ENCODE measurements at regions not wholly inside any gene's neighbourhood (a gene's known extent, or its start where the extent isn't known, plus 50 kb on each side); places are given as distances from the start of the nearest gene placed in this dataset.

GRCh38 chr1:38693031-38693430, 166.5 kb downstream of the RRAGC start:
- H3K27ac Mint-ChIP-seq = no peak overlapping the region
- POLR2A ChIA-PET = no interaction called here
- no peaks in the 10 kb centered on the region for H3K4me1 Mint-ChIP-seq
- no peaks in the 10 kb centered on the region for H3K36me3 Mint-ChIP-seq
- DNase-seq = no peak
- ATAC-seq (ENCODE audit: low read depth) = no peak
- H3K4me3 Mint-ChIP-seq = no peak overlapping the region
- H3K27me3 Mint-ChIP-seq = peaks cover 32% of the 10 kb centered on the region
- H3K9me3 Mint-ChIP-seq = no peaks in the 10 kb centered on the region

- H3K9me3 Mint-ChIP-seq = no peaks in the 10 kb centered on the region
- no peaks in the 10 kb centered on the region for H3K36me3 Mint-ChIP-seq
- H3K27me3 Mint-ChIP-seq = peaks cover 38% of the 10 kb centered on the region
- no peak overlapping the region for H3K4me3 Mint-ChIP-seq
- POLR2A ChIA-PET = no interaction called here
- no peak overlapping the region for H3K27ac Mint-ChIP-seq
- DNase-seq = no peak
- no peaks in the 10 kb centered on the region for H3K4me1 Mint-ChIP-seq
- no peak for ATAC-seq (ENCODE audit: low read depth)
Observed at GRCh38 chr1:38690790-38691449, 168.7 kb downstream of the RRAGC start.

GRCh38 chr1:38686927-38687255, 172.7 kb downstream of the RRAGC start:
- no peaks in the 10 kb centered on the region for H3K4me1 Mint-ChIP-seq
- peaks cover 35% of the 10 kb centered on the region for H3K27me3 Mint-ChIP-seq
- DNase-seq (no peak), ATAC-seq (ENCODE audit: low read depth) (no peak)
- no peak overlapping the region for H3K27ac Mint-ChIP-seq
- H3K4me3 Mint-ChIP-seq = no peak overlapping the region
- POLR2A ChIA-PET = no interaction called here
- no peaks in the 10 kb centered on the region for H3K9me3 Mint-ChIP-seq
- H3K36me3 Mint-ChIP-seq = no peaks in the 10 kb centered on the region

GRCh38 chr1:38686167-38686926, 173.2 kb downstream of the RRAGC start:
- H3K4me1 Mint-ChIP-seq = no peaks in the 10 kb centered on the region

GRCh38 chr1:38685388-38685787, 174.2 kb downstream of the RRAGC start:
- H3K27me3 Mint-ChIP-seq = peaks cover 26% of the 10 kb centered on the region
- no peak for DNase-seq
- H3K9me3 Mint-ChIP-seq = no peaks in the 10 kb centered on the region
- ATAC-seq (ENCODE audit: low read depth) = no peak
- no peak overlapping the region for H3K27ac Mint-ChIP-seq
- POLR2A ChIA-PET = interaction anchor here (0.7 kb wide), 1 partner anchor 357 kb away, joined by 5 read pairs; no protein-coding TSS in a partner anchor
- H3K4me1 Mint-ChIP-seq = no peaks in the 10 kb centered on the region
- H3K4me3 Mint-ChIP-seq = no peak overlapping the region
- H3K36me3 Mint-ChIP-seq = no peaks in the 10 kb centered on the region

More at GRCh38 chr1:38686167-38686926, 173.2 kb downstream of the RRAGC start:
- Mint-ChIP-seq H3K27ac (no peak overlapping the region), H3K9me3 (no peaks in the 10 kb centered on the region), H3K36me3 (no peaks in the 10 kb centered on the region), H3K4me3 (no peak overlapping the region), H3K27me3 (peaks cover 32% of the 10 kb centered on the region)
- DNase-seq (no peak), ATAC-seq (ENCODE audit: low read depth) (no peak)
- POLR2A ChIA-PET = interaction anchor here (0.7 kb wide), 1 partner anchor 356 kb away, joined by 5 read pairs; no protein-coding TSS in a partner anchor

GRCh38 chr1:38680801-38681510, 178.6 kb downstream of the RRAGC start:
- H3K4me3 Mint-ChIP-seq = no peak overlapping the region
- POLR2A ChIA-PET = no interaction called here
- H3K27me3 Mint-ChIP-seq = peaks cover 5% of the 10 kb centered on the region
- ATAC-seq (ENCODE audit: low read depth) (no peak), DNase-seq (no peak)
- no peaks in the 10 kb centered on the region for H3K9me3 Mint-ChIP-seq
- H3K36me3 Mint-ChIP-seq = no peaks in the 10 kb centered on the region
- no peak overlapping the region for H3K27ac Mint-ChIP-seq
- H3K4me1 Mint-ChIP-seq = no peaks in the 10 kb centered on the region

- no peak for ATAC-seq (ENCODE audit: low read depth)
- no peak overlapping the region for H3K4me3 Mint-ChIP-seq
- POLR2A ChIA-PET = no interaction called here
- no peak for DNase-seq
- H3K27me3 Mint-ChIP-seq = peaks cover 9% of the 10 kb centered on the region
- H3K36me3 Mint-ChIP-seq = no peaks in the 10 kb centered on the region
- no peak overlapping the region for H3K27ac Mint-ChIP-seq
- no peaks in the 10 kb centered on the region for H3K4me1 Mint-ChIP-seq
- no peaks in the 10 kb centered on the region for H3K9me3 Mint-ChIP-seq
Observed at GRCh38 chr1:38677756-38678155, 181.8 kb downstream of the RRAGC start.

- Mint-ChIP-seq H3K27me3 (peaks cover 9% of the 10 kb centered on the region), H3K27ac (no peak overlapping the region), H3K4me1 (no peaks in the 10 kb centered on the region), H3K9me3 (no peaks in the 10 kb centered on the region), H3K4me3 (no peak overlapping the region), H3K36me3 (no peaks in the 10 kb centered on the region)
- DNase-seq (no peak), ATAC-seq (ENCODE audit: low read depth) (no peak)
- POLR2A ChIA-PET = no interaction called here
Observed at GRCh38 chr1:38677311-38677710, 182.3 kb downstream of the RRAGC start.

- Mint-ChIP-seq H3K27me3 (peaks cover 20% of the 10 kb centered on the region), H3K27ac (no peak overlapping the region), H3K4me3 (no peak overlapping the region), H3K36me3 (no peaks in the 10 kb centered on the region), H3K4me1 (no peaks in the 10 kb centered on the region), H3K9me3 (no peaks in the 10 kb centered on the region)
- ATAC-seq (ENCODE audit: low read depth) = no peak
- no peak for DNase-seq
- POLR2A ChIA-PET = no interaction called here
Observed at GRCh38 chr1:38672692-38673091, 186.9 kb downstream of the RRAGC start.

- peaks cover 20% of the 10 kb centered on the region for H3K27me3 Mint-ChIP-seq
- no peak overlapping the region for H3K4me3 Mint-ChIP-seq
- POLR2A ChIA-PET = no interaction called here
- H3K36me3 Mint-ChIP-seq = no peaks in the 10 kb centered on the region
- DNase-seq (no peak), ATAC-seq (ENCODE audit: low read depth) (no peak)
- H3K4me1 Mint-ChIP-seq = no peaks in the 10 kb centered on the region
- H3K9me3 Mint-ChIP-seq = no peaks in the 10 kb centered on the region
- no peak overlapping the region for H3K27ac Mint-ChIP-seq
Observed at GRCh38 chr1:38671221-38671620, 188.4 kb downstream of the RRAGC start.

- Mint-ChIP-seq H3K9me3 (no peaks in the 10 kb centered on the region), H3K4me1 (no peaks in the 10 kb centered on the region), H3K36me3 (no peaks in the 10 kb centered on the region), H3K27ac (no peak overlapping the region), H3K27me3 (peaks cover 19% of the 10 kb centered on the region), H3K4me3 (no peak overlapping the region)
- POLR2A ChIA-PET = no interaction called here
- no peak for DNase-seq
- no peak for ATAC-seq (ENCODE audit: low read depth)
Observed at GRCh38 chr1:38670544-38671122, 188.9 kb downstream of the RRAGC start.

GRCh38 chr1:38667626-38668025, 191.9 kb downstream of the RRAGC start:
- no peaks in the 10 kb centered on the region for H3K4me1 Mint-ChIP-seq
- ATAC-seq (ENCODE audit: low read depth) = no peak

GRCh38 chr1:38662126-38662525, 197.4 kb downstream of the RRAGC start:
- Mint-ChIP-seq H3K36me3 (no peaks in the 10 kb centered on the region), H3K9me3 (no peaks in the 10 kb centered on the region), H3K4me1 (no peaks in the 10 kb centered on the region), H3K27me3 (peaks cover 17% of the 10 kb centered on the region), H3K27ac (no peak overlapping the region), H3K4me3 (no peak overlapping the region)
- ATAC-seq (ENCODE audit: low read depth) (no peak), DNase-seq (no peak)
- POLR2A ChIA-PET = no interaction called here

More at GRCh38 chr1:38667626-38668025, 191.9 kb downstream of the RRAGC start:
- no peaks in the 10 kb centered on the region for H3K36me3 Mint-ChIP-seq
- H3K4me3 Mint-ChIP-seq = no peak overlapping the region
- H3K9me3 Mint-ChIP-seq = no peaks in the 10 kb centered on the region
- POLR2A ChIA-PET = no interaction called here
- H3K27me3 Mint-ChIP-seq = peaks cover 28% of the 10 kb centered on the region
- DNase-seq = no peak
- H3K27ac Mint-ChIP-seq = no peak overlapping the region

Data from activated naive CD8-positive, alpha-beta T cell treated with anti-CD3 and anti-CD28 coated beads, Interleukin-2, amount 10 ng/mL, durations not matched to agents 7 days and 5 days (primary cell).